NCI-H82 treated with DMSO at 0.1 percent for 48 hours (cell line): ENCODE measurements at regions not wholly inside any gene's neighbourhood (a gene's known extent, or its start where the extent isn't known, plus 50 kb on each side); places are given as distances from the start of the nearest gene placed in this dataset.

ENCODE experiments used
- DNase-seq: peaks from one replicate; lab custom pipeline; 2025; ENCODE audit not compliant: unreplicated experiment; lab: John Stamatoyannopoulos, UW

DNA sequence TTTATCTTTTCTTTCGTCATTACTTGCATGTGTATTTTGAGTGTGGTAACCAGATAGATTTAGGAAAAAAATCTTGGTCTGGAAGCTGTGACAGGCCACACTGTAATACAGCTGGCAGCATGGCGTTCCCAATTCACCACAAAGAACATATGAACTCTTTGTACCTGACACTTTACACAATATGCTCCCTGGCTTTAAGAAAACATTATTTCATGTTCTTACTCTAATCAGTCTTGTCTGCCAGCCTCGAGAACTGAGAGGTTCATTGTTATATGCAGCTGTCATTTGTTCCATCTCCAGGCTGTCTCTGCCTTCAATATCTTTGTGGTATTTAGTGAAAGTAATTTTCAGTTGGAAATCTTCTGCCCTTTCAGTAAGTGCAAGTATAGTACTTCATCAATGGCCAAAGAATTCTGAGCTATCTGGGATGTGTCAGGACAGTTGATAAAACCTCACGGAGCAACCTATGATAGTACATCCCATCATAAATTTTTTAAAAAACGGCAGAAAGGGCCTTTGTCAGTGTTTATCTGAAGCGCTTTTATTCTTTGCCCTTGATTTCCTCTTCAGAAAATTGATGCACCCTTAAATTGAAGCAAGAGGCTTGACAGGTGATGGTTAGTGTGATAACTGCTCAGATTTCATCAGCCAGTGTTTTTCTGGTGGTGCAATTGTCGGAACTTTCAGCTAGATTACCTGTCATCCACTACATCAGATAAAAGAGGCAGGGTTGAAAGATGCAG, 146.3 kb upstream of the SP8 start:
- DNase-seq, result no peak

DNA sequence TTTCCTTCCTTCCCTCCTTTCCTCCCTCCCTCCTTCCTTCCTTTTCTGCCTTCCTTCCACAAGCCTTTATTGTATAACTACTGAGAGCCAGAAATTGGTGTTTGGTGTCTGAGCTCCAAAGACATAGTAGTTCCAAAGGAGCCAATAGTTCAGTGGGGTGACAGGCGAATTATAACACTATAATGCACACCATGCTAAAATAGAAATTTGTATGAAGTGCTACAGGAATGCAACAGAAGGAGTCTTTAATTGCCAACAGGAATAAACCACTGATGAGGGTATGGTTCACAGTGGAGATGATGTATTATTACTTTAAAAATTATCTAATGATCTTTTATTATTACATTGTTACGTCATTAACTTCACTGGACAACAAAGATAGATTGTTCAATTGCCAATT, 158.8 kb upstream of the SP8 start:
- DNase-seq, result no peak

DNA sequence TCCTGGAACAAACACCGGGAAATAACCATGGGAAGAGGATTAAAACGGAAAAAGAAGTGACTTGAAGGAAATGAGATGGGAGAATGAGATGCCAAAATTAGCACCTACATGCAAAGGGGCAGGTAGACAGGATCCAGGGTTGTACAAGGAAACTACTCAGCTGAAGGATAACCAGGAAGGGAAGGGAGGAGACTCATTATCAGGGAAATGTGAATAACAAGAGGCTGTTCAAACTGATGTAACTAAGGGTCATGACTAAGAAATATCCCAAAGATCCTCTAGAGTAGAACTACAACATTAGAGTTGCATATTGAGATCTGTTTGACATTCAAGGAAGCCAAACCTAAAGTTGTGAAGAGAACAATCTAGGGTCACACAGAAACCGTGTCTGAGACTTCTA, 166.2 kb upstream of the SP8 start:
- DNase-seq, result no peak

- no peak for DNase-seq
Measured at GRCh38 chr7:20954711-20955619, 168.3 kb upstream of the SP8 start.

GRCh38 chr7:20958572-20958971, 171.9 kb upstream of the SP8 start:
- no peak for DNase-seq

GRCh38 chr7:20959281-20959680, 172.6 kb upstream of the SP8 start:
- no peak for DNase-seq

DNA sequence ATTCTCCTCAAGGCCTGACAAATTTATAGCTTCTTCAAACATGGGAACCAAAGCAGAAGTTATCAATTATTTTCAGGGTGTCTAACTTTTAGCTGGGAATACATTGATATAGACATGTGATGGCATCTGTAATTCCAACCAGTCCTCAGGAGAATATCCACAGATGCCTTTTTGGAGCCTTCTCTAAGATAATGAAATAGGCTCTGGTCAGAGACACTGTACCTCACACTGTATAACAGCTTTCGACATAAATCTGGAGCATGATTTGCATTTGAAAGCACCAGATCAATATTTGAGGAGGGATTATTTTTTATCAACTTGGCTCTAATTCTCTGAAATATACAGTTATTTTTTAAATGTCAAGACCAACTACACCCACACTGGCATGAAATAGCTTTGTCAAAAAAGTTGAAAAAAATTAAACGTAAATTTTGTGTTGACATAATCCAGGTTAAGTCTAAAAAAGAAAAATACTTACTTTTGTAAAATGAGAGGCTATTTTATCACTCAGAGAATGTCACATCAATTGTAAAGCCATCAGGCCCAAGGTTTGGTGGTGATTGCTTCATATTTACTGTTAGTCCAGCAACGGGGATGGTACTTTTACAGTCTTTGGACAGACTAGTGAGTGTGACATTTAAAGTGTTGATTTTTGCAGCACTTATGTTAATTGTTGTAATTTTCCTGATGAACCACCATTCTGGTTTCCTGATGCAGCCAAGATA, 177.0 kb upstream of the SP8 start:
- DNase-seq, result no peak

DNA sequence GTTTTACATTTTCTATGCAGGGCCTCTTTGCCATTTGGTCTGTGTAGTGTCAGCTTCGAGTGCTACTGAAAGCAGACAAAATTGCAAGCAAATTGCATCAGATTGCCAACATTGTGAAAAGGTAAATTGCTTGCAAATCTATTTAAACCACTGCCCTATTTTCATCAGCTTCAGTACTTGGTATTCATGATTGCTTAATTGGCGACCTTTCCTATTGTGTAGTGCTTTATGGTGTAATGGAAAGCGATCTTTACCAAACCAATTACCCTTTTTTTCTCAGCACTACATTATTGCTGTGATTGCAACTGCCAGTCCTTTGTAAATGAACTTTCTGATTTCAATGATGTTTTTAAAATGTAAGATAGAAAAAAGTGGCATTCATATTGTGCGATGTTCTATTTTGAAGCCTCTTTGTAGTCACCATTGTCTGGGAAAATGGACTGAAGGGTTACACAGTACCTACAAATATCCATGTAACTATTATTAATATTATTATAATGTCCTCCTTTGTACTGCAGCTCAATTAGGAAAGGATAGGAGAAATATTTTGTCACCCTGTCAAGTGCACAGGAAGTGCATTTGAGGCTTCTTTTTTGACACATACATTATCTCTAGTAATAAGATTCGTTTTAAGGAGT, 177.7 kb upstream of the SP8 start:
- no peak for DNase-seq

GRCh38 chr7:20971219-20971618, 184.5 kb upstream of the SP8 start:
- no peak for DNase-seq

GRCh38 chr7:20980232-20980631, 193.5 kb upstream of the SP8 start:
- DNase-seq, result no peak

DNA sequence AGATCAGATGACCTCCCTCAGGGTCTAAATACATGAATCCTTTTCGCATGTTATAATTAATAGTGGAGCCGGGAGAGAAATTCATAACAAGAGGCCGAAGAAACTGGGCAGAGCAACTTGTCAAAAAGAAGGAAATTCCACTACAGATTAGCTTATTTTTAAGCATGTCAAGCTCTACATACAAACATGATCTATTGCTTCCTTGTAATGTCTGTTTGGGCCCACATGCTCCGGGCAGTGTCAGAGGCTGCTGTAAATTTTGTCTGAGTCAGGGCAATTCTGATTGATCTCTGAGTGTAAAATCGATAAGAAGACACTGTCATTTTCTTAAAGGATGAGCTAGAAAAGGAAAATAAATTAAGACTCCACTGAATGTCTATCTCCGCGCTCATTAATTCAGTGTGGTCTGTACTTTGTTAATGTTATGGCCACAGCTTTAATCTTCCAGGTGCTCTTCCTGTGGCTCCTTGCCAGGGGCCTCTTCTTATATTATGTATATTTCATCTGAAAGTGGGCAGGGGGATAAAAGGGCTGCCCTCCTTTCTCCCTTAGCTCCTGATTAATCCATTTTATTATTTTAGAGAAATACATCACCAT, 194.1 kb upstream of the SP8 start:
- DNase-seq, result no peak

DNA sequence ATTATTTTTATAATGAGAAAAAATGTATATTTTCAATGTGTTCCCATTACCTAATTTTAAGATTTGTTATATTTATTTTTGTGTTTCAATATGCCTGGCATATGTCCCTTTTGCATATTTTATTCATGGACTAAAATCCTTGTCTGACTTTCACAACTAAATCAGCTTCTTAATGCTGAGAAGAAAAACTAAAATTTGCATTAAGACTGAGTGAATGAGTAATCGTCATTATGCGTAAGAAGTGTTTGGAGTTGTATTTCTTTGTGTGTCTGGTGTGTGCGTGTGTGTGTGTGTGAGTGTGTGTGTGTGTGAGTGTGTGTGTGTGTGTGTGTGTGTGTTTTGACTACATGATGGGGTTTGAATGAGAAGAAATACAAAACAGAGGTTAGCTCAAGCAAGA, 201.7 kb upstream of the SP8 start:
- no peak for DNase-seq

GRCh38 chr7:20991544-20991943, 204.9 kb upstream of the SP8 start:
- DNase-seq, result no peak

GRCh38 chr7:20993693-20994092, 207.0 kb upstream of the SP8 start:
- DNase-seq, result no peak

- no peak for DNase-seq
Measured at GRCh38 chr7:20998309-20998708, 211.6 kb upstream of the SP8 start.

DNA sequence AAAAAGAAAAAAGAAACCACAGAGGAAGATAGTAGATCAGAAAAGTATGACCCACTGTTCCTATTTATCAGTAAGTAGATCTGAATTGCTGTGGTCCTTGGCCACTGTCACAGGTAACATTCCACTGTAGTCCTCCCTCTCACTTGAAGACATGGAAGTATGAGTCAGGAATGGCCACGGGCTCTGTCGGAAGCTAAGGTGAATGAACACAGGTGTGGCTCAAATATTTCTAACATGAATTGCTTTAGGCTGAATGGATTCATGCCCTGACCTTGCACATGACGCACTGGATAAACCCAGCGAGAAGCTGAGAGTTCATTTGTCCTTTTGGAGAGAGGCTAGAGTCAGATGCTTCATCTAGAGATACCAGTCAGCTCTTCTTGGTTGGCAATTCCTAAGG, 224.5 kb upstream of the SP8 start:
- no peak for DNase-seq

- DNase-seq, result no peak
Measured at GRCh38 chr7:21013765-21014539, 227.3 kb upstream of the SP8 start.

- no peak for DNase-seq
Measured at GRCh38 chr7:21020667-21021066, 234.0 kb upstream of the SP8 start.

DNA sequence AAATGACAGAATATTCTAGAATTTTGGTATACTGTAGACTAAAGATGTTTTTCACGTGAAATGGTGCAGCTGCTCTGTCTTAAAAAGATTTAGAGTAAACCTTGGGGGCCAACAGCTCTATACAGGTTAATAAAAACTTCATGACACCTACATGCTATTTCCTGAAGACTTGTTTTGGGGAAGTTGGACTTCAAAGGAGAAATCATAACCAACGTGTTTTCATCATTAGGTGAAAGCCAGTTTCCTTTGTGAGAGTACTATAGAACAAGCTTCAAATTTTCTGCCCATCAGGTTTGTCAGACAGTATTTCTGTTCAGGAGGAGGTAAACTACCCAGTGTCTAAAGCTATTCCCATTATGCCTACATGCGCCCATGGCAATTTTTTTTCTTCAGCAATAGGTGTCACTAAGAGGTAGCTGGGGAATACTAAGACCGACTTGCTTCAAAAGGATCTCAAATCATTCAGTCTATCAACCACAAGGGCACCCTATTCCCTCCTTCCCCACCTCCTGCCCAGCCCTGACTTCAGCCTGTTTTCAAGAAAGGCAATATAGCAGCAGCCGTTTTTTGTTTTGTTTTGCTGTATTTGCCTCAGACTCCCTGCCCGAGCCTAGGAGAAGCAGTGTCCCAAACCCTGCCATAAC, 237.3 kb upstream of the SP8 start:
- no peak for DNase-seq

DNA sequence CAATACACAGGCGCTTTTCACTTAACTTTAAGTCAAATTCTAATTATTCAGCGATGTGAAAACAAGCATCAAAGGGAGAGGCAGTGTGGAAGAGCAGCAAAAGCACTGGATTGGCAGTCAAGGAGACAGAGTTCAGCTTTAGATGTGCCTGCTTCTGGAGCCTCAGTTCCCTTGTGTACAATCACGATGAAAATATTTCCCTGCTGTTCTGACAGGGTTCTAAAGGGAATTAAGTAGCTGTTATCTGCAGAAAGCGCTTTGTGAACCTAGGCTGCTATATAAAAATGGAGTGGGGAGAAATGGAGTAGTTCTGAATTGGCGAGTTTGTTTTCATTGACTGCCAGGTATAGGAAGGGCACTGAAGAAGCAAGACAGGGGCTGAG, 237.8 kb upstream of the SP8 start:
- DNase-seq, result no peak
